CD4-positive, alpha-beta T cell treated with Interleukin-2 at 100 ng/mL for 4 hours (primary cell): ENCODE measurements at regions not wholly inside any gene's neighbourhood (a gene's known extent, or its start where the extent isn't known, plus 50 kb on each side); places are given as distances from the start of the nearest gene placed in this dataset.
"Not testable (repeated sequence)": the region's sequence is repeated elsewhere in the genome, so short reads cannot be mapped to it uniquely, and the experiment has no call there.

Experiments
- DNase-seq: peaks from one replicate; pipeline ENCODE4 v3.0.0-alpha.2; 2020; ENCODE audit warnings: low spot score

GRCh38 chr2:128598260-128598659 lies 279.6 kb upstream of the HS6ST1 start:
- DNase-seq: not testable (repeated sequence)

- DNase-seq: no peak
Observed at GRCh38 chr2:128598862-128599441, 280.3 kb upstream of the HS6ST1 start.

DNA sequence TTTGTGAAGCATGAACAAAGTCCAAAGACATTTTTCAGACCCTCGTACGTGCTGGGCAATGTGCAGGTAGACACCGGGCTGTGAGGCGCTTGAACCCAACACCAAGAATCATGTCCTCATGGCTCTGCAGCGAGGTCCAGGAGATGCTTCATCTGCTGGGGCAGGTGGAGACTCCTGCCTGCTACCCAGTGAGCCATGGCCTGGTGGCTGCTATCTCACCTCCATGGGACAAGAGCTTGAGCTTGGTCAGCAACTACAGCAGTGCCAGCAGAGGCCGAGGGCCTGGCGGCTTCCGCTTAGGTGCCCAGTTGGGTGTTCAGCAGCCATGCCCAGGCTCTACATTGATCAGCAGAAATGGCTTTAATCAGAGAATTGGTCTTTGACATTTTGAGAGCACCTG lies 281.0 kb upstream of the HS6ST1 start:
- DNase-seq: no peak

DNA sequence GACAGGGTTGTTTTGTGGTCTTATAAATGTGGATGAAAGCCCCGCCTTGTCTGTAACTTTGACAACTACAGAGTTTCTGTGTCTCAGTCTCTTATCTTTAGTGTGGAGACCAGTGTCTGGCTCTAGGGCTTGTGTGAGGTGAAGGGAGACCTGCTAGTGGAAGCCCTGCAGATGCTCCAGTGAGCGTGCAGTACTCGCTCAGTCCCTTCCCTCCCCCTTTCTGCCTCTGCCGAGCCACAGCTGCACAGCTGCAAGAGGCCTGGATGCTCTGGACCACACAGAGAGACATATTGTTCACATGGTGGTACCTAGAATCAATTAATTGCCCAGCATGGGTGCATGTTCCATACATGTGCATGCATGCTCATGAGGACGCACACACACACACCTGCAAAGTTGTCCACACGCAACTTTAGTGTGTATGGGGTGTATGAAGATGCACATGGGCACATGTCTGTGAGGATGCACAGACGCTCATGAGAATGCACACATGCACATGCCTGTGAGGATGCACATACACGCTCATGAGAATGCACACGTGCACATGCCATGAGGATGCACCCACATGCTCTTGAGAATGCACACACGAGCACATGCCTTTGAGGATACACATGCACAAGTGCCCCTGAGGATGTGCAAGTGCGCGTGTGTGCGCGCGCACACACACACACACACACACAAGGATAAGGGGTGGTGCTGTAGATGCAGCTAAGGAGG lies 282.1 kb upstream of the HS6ST1 start:
- DNase-seq: no peak

GRCh38 chr2:128601298-128602037 lies 282.8 kb upstream of the HS6ST1 start:
- DNase-seq: no peak

DNA sequence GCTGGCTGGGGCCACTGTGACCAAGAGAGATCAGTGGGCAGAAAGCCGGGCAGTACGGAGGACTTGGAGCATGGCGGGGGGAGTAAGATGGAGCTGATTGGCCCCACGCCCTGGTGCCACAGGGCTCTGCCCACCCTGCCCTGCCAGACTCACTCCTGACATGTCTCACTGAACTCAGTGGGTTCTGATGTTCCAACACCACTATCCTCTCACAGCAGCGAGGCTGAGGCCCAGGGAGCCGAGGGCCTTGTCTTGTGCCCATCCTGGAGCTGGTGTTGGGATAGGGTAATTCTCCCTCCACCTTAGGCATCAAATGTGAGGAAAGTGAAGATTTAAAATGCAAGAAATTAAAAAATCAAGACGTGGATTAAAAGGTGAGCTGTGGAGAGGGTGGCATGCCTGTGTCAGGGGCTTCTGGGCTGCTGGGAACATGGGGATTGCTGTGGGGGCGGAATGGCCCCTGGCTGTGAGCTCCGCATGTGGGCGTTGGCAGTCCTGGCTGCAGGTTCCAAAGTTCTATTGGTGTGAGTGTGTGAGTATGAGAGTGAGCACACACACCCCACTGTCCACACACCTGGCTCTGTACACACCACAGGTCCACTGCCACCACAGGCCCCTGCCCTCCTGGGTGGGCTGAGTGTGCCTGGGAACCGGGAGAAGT lies 283.5 kb upstream of the HS6ST1 start:
- DNase-seq: no peak

- DNase-seq: no peak
Observed at GRCh38 chr2:128602699-128603101, 284.0 kb upstream of the HS6ST1 start.

DNA sequence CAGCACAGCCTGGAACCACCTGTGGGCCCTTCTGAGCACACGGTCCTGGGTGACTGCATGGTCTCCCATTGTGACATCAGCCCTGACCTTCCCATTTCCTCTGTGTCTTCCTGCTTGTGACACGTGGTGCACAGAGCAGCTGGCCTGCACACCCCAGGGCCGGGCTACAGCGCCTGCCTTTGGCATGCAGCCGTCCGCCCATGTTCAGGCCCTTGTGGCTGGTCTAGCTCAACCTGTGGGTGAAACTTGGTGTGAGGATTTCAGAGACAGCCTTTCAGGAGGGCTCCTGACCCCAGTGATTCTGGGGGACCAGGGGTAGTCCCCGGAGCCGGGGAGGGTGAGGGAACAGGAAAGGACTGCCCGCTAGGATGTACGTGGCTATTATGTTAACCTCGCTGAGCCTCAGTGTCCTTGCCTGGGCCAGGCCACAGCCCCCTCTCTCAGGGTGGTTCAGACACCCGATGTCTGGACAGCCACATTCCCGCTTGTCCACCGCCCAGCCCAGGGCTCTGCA lies 284.8 kb upstream of the HS6ST1 start:
- DNase-seq: no peak

GRCh38 chr2:128604045-128604444 lies 285.4 kb upstream of the HS6ST1 start:
- no peak for DNase-seq

DNA sequence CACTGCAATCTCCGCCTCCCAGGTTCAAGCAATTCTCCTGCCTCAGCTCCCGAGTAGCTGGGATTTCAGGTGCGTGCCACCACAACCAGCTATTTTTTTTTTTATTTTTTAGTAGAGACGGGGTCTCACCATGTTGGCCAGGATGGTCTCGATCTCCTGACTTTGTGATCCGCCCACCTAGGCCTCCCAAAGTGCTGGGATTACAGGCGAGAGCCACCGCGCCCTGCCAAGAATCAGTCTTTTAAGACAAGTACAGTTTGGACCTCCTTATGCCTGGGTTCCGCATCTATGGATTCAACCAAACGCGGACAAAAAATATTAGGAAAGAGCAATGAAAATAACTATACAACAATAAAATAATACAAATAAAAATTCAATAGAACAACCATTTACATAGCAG lies 285.9 kb upstream of the HS6ST1 start:
- not testable (repeated sequence) for DNase-seq

- DNase-seq: no peak
Observed at GRCh38 chr2:128605421-128605820, 286.8 kb upstream of the HS6ST1 start.

DNA sequence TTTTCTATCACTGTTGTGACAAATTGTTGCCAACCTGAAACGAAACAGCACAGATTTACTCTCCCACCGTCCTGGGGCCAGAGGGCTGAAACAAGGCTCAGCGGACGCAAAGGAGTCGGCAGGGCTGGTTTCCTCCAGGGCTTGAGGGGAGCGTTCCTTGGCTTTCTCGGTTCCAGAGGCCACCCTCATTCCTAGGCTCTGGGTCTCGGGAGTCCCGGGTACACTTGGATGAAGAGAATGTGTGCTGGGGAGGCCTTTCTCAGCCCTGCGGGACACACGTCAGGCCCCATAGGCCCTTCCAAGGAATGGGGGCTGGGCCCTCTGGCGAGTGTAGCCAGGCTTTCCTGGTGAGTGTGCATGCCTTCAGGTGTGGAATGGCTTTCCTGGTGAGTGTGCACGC lies 287.3 kb upstream of the HS6ST1 start:
- DNase-seq: no peak

DNA sequence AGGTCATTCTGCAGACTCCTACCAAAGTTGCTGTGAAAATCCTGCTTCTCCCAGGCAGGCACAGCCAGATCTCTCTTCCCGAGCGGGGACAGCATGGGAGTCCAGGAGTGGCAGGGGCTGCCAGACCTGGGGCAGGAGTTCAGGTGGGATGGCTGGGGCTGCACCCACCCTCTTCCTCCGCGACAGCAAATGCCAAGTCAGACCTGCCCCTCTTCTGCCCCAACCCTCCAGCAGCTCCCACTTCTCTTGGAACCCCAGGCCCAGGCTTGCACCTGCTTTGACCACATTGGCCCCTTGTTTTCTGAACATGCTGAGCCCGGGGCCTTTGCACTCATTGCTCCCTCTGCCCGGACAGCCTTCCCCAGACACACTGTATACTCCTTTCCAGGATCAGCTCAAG lies 288.2 kb upstream of the HS6ST1 start:
- no peak for DNase-seq

DNA sequence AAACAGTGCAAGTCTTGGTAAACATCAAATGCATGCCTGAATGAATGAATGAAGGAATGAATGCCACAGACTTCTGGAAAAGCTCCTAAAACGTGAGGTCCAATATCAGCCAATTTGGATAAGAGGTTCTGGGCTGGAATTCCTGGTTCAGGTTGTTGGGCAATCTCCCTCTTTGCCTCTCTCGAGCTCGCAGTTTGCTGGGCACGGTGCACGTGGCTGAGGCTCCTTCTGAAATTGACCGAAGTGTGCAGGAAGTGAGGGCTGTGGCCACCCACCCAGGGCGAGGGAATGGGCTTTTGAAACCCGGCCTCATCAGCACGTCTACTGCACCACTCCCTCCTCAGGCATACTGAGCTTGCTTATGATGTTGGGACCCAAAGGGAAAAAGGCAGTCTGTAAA lies 288.8 kb upstream of the HS6ST1 start:
- DNase-seq: no peak

DNA sequence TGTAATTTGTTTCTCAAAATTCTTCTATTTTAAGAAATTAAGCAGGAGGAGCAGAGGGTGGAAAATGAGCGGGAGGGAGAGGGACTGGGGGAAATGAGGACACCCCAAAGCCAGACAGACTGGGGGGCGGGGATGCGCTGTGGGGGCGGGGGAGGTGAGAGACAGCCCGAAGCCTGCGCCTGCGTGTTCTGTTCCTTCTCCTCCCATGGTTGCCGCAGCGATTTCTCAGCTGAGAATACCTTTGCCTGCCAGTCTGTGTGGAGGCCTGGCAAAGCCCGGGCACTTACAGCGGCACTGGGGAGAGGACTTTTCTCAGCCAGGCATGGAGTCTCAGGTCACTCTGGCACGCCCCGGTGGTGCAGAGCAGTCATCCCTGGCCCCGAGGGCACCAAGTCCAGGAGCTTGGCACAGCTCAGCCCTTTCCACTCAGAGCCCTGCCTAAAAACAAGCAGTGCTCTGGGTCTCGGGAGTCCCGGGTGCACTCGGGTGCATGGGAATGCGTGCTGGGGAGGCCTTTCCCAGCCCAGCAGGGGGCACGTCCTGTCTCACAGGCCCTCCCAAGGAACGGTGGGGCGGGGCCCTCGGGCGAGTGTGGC lies 289.3 kb upstream of the HS6ST1 start:
- no peak for DNase-seq

DNA sequence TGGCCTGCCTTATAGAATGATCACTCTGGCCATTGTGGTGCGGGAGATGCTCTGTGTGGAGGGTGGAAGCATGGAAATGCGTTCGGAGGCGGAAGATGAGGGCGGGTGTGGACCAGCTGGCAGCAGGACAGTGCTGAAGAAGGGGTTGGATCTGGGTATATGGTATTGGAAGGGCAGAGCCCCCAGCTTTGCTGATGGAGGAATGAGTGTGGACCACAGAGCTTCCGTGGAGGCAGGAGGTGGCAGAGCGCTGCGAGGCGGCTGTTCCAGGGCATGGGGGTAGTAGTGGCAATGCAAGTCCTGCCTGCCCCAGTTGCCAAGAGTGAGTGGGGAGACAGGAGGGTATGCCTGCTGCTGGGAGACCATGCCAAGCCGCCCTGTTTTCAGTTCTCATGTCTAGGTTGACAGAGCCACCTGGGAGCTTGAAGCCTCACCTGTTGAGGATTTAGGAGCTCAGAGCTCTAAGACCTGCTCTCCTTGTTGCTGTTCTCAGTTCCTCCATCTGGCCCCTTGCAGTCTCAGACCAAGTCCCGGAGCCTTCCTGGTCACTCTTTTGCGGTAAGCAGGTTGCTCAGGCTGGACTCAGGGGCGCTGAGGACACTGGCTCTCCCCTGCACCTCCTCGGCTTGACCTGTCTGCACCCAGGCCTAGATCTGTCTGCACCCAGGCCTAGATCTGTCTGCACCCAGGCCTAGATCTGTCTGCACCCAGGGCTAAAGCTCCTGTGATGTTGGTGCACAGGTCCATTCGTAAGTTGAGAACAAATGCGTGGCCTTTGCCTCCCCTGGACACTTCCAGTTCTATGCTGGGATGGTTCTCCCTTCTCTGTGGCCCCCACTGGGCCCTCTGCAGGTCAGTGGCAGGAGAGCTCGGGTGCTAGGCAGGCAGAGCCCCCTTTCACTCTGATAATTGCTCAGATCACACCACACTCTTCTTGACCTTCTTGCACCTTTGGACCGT lies 290.5 kb upstream of the HS6ST1 start:
- DNase-seq: no peak

- DNase-seq: no peak
Observed at GRCh38 chr2:128610496-128610895, 291.8 kb upstream of the HS6ST1 start.

GRCh38 chr2:128611421-128612320 lies 293.0 kb upstream of the HS6ST1 start:
- DNase-seq: no peak

DNA sequence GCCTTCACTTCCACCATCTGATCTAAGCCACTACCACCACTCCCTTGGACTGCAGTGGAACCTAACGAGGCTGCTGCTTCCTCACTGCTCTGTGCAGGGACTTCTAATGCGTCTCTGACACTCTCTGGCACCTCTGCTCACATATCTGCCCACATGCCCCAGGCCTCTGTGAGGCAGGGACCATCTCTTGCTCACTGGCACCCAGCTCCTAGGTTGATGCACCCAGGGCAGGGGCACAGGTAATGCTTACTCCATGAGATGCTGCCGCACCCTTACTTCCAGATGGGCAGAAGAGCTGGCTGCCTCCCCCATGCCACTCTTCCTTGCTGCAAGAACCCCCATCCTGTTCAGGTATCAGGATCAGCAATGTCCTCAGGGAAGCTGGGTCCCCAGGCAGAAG lies 294.0 kb upstream of the HS6ST1 start:
- DNase-seq: no peak

- DNase-seq: no peak
Observed at GRCh38 chr2:128613351-128613750, 294.7 kb upstream of the HS6ST1 start.
